A549 (cell line): ENCODE measurements at regions not wholly inside any gene's neighbourhood (a gene's known extent, or its start where the extent isn't known, plus 50 kb on each side); places are given as distances from the start of the nearest gene placed in this dataset.

ENCODE experiments used
- ATAC-seq, 2 experiments: fragments of 200-7000 bp in 1 of 2; fragments of >200 bp in 1 of 2; cut with Nextera tagmentation in 1 of 2; cut with Tn5 transposase in 1 of 2; 3 replicates each; pipeline versions ENCODE4 v1.8.0 to v1.9.1; 2018 to 2020; ENCODE audit warnings: mild to moderate bottlenecking in 1 of 2, moderate library complexity in 1 of 2
- CTCF ChIA-PET: fragments of 300-600 bp; sonication (Branson Sonifier 250); formaldehyde crosslinking; extraction: SDS; loops from one replicate; lab custom pipeline; 2021; ENCODE audit warnings: antibody characterized with exemption, inconsistent platforms; lab: Yijun Ruan, JAX
- POLR2A ChIA-PET: fragments of 350-600 bp; formaldehyde crosslinking; extraction: SDS; loops from one replicate; lab custom pipeline; 2021; ENCODE audit warnings: antibody characterized with exemption, inconsistent platforms; lab: Yijun Ruan, JAX
- DNase-seq, 2 experiments: peaks; one replicate each; pipeline versions ENCODE4 v3.0.0 to v3.0.0-alpha.2; 2011 to 2016; ENCODE audit warnings: low read depth in 1 of 2, low spot score in 1 of 2
- FAIRE-seq: peaks from 2 replicates; lab custom pipeline; 2011; peaks lifted over from hg19 to GRCh38; lab: Jason Lieb, UNC
- H3K27ac ChIP-seq, 2 experiments: fragments of >200 bp; sonication (Bioruptor Twin); formaldehyde crosslinking; 3 replicates each; pipeline ENCODE4 v1.5.1; 2016 to 2017
- H3K4me1 ChIP-seq: fragments of >200 bp; sonication (Bioruptor Twin); formaldehyde crosslinking; 3 replicates; pipeline ENCODE4 v1.6.1; 2016
- H3K4me2 ChIP-seq: fragments of >200 bp; sonication (Bioruptor Twin); formaldehyde crosslinking; 3 replicates; pipeline ENCODE4 v1.6.1; 2016
- H3K4me3 ChIP-seq: fragments of >200 bp; sonication (Bioruptor Twin); formaldehyde crosslinking; 3 replicates; pipeline ENCODE4 v1.5.1; 2016
- H3K9me3 ChIP-seq: fragments of >200 bp; sonication (Bioruptor Twin); formaldehyde crosslinking; 3 replicates; pipeline ENCODE4 v1.6.1; 2016
- BCL3 ChIP-seq: fragments of >200 bp; sonication (Bioruptor Twin); formaldehyde crosslinking; IDR thresholded peaks from 3 replicates; pipeline ENCODE4 v1.6.1; 2016
- CBX2 ChIP-seq: fragments of 200-600 bp; sonication (generic); IDR thresholded peaks from 2 replicates; pipeline ENCODE4 v1.6.1; 2016; ENCODE audit warnings: low read depth, mild to moderate bottlenecking, borderline replicate concordance
- CHD2 ChIP-seq: fragments of 150-350 bp; IDR thresholded peaks from 2 replicates; pipeline ENCODE4 v1.6.1; 2014; ENCODE audit warnings: low read length; ENCODE audit not compliant: partially characterized antibody
- ELK1 ChIP-seq: fragments of 150-350 bp; IDR thresholded peaks from 2 replicates; pipeline ENCODE4 v1.6.1; 2014; ENCODE audit warnings: low read depth, mild to moderate bottlenecking, low read length
- ESRRA ChIP-seq: fragments of 150-350 bp; IDR thresholded peaks from 2 replicates; pipeline ENCODE4 v1.6.1; 2014; ENCODE audit warnings: mild to moderate bottlenecking, low read length, borderline replicate concordance
- FOSB ChIP-seq: fragments of 250-450 bp; sonication (Bioruptor Pico); IDR thresholded peaks from 2 replicates; pipeline ENCODE4 v1.5.0; 2020; ENCODE audit warnings: mild to moderate bottlenecking, moderate library complexity
- HES2 ChIP-seq: fragments of >200 bp; sonication (Bioruptor Twin); formaldehyde crosslinking; IDR thresholded peaks from 2 replicates; pipeline ENCODE4 v1.6.1; 2016
- HOXA7 ChIP-seq: fragments of 250-450 bp; sonication (Bioruptor Pico); IDR thresholded peaks from 2 replicates; pipeline ENCODE4 v1.5.0; 2020; ENCODE audit warnings: mild to moderate bottlenecking, moderate library complexity
- HOXB5 ChIP-seq: fragments of 250-450 bp; sonication (Bioruptor Pico); IDR thresholded peaks from 2 replicates; pipeline ENCODE4 v1.5.0; 2020; ENCODE audit warnings: mild to moderate bottlenecking, moderate library complexity
- NPAS2 ChIP-seq: fragments of 250-450 bp; sonication (Bioruptor Pico); IDR thresholded peaks from 2 replicates; pipeline ENCODE4 v1.8.0; 2022; ENCODE audit warnings: mild to moderate bottlenecking, moderate library complexity, borderline replicate concordance
- NR3C1 ChIP-seq: fragments of >200 bp; sonication (Bioruptor Twin); formaldehyde crosslinking; IDR thresholded peaks from 3 replicates; pipeline ENCODE4 v1.6.1; 2017
- POLR2A ChIP-seq: IDR thresholded peaks from 2 replicates; pipeline ENCODE4 v1.6.1; 2012; ENCODE audit warnings: mild to moderate bottlenecking, low read length
- POLR2AphosphoS2 ChIP-seq: conservative IDR thresholded peaks from 2 replicates; pipeline ENCODE4 v1.6.1; 2012; ENCODE audit warnings: low read length, improper control_type of control experiment, inconsistent platforms
- RAD21 ChIP-seq, 2 experiments: fragments of >200 bp in 1 of 2; sonication (Bioruptor Twin) in 1 of 2; formaldehyde crosslinking in 1 of 2; IDR thresholded peaks in 1 of 2; conservative IDR thresholded peaks in 1 of 2; 2 replicates in 1 of 2; 3 replicates in 1 of 2; pipeline ENCODE4 v1.6.1; 2012 to 2018; ENCODE audit warnings: inconsistent platforms in 1 of 2
- RFX5 ChIP-seq: fragments of 450-650 bp; IDR thresholded peaks from 2 replicates; pipeline ENCODE4 v1.7.1; 2014; ENCODE audit warnings: antibody characterized with exemption, mild to moderate bottlenecking, moderate library complexity
- SREBF2 ChIP-seq: fragments of 450-650 bp; IDR thresholded peaks from 2 replicates; pipeline ENCODE4 v1.6.1; 2014; ENCODE audit warnings: mild to moderate bottlenecking, moderate library complexity
- TFCP2L1 ChIP-seq: fragments of 250-450 bp; sonication (Bioruptor Pico); IDR thresholded peaks from 2 replicates; pipeline ENCODE4 v1.5.0; 2021; ENCODE audit warnings: mild to moderate bottlenecking
- ZC3H11A ChIP-seq: fragments of 450-650 bp; IDR thresholded peaks from 2 replicates; pipeline ENCODE4 v1.6.1; 2014; ENCODE audit warnings: antibody characterized with exemption, mild to moderate bottlenecking
- ZFP36 ChIP-seq: fragments of 450-650 bp; IDR thresholded peaks from 2 replicates; pipeline ENCODE4 v1.6.1; 2014; ENCODE audit warnings: borderline replicate concordance; ENCODE audit not compliant: partially characterized antibody
- WGBS: methylation state at CpG from one replicate; pipeline ENCODE4 v1.1.6; 2017; ENCODE audit errors: missing lambda C conversion rate; 5-methylcytosine and 5-hydroxymethylcytosine counted together

- DNase-seq = no peak
- H3K27ac ChIP-seq = no peak overlapping the region
- FAIRE-seq = no peak
- TF ChIP-seq ZFP36 (no peak), SREBF2 (no peak), RFX5 (no peak), TFCP2L1 (CRISPR knock-in tag) (no peak), POLR2AphosphoS2 (no peak)
- H3K9me3 ChIP-seq = no peaks in the 10 kb centered on the region
- H3K4me1 ChIP-seq = no peaks in the 10 kb centered on the region
- no peak overlapping the region for H3K4me2 ChIP-seq
- POLR2A ChIA-PET = no interaction called here
- ATAC-seq = no peak
- WGBS = 18% methylated on average over 6 of the region's 11 CpGs
- CTCF ChIA-PET = interaction anchor here (1.0 kb wide), 1 partner anchor 267 kb away, joined by 3 read pairs; no protein-coding TSS in a partner anchor
- H3K4me3 ChIP-seq = no peak overlapping the region
These were observed 74.1 kb upstream of the B3GAT1 start for GRCh38 chr11:134486106-134486505.

GRCh38 chr11:134485316-134485715 lies 73.3 kb upstream of the B3GAT1 start:
- TF ChIP-seq HOXA7 (CRISPR knock-in tag) = no peak
- no peak for TF ChIP-seq NR3C1
- TF ChIP-seq HES2 = no peak
- no peak for TF ChIP-seq NPAS2
- TF ChIP-seq FOSB = no peak
- TF ChIP-seq BCL3 = no peak
- no peak for TF ChIP-seq CHD2
- POLR2A ChIA-PET = no interaction called here
- H3K4me3 ChIP-seq = no peak overlapping the region
- DNase-seq = no peak
- H3K4me2 ChIP-seq = no peak overlapping the region
- no peaks in the 10 kb centered on the region for H3K4me1 ChIP-seq
- under 1% methylated on average over 5 of the region's 5 CpGs for WGBS
- no peak for ATAC-seq
- CTCF ChIA-PET = no interaction called here
- no peaks in the 10 kb centered on the region for H3K9me3 ChIP-seq
- H3K27ac ChIP-seq = no peak overlapping the region
- no peak for FAIRE-seq

- ATAC-seq (no peak), FAIRE-seq (no peak), DNase-seq (no peak)
- ChIA-PET CTCF (no interaction called here), POLR2A (no interaction called here)
- Histone ChIP-seq H3K4me1 (no peaks in the 10 kb centered on the region), H3K27ac (no peak overlapping the region), H3K9me3 (no peaks in the 10 kb centered on the region), H3K4me3 (no peak overlapping the region), H3K4me2 (no peak overlapping the region)
- WGBS = 33% methylated on average over 4 of the region's 4 CpGs
- no peak for TF ChIP-seq RAD21 (conservative IDR thresholded peaks at IDR 0.05 in 1 of 2, IDR thresholded peaks at IDR 0.05 in 1 of 2)
- no peak for TF ChIP-seq CBX2
- no peak for TF ChIP-seq HOXB5
These were observed 71.8 kb upstream of the B3GAT1 start for GRCh38 chr11:134483857-134484256.

- no peak for DNase-seq
- no peak overlapping the region for H3K4me2 ChIP-seq
- ChIA-PET POLR2A (no interaction called here), CTCF (no interaction called here)
- no peak overlapping the region for H3K4me3 ChIP-seq
- no peak for FAIRE-seq
- no peak for TF ChIP-seq ZC3H11A
- TF ChIP-seq HOXA7 (CRISPR knock-in tag) = no peak
- no peak for TF ChIP-seq RAD21 (conservative IDR thresholded peaks at IDR 0.05 in 1 of 2, IDR thresholded peaks at IDR 0.05 in 1 of 2)
- TF ChIP-seq ESRRA = no peak
- no peak for ATAC-seq
- H3K27ac ChIP-seq = no peak overlapping the region
- H3K4me1 ChIP-seq = no peaks in the 10 kb centered on the region
- no peaks in the 10 kb centered on the region for H3K9me3 ChIP-seq
- WGBS = 43% methylated on average over 14 of the region's 14 CpGs
These were observed 71.2 kb upstream of the B3GAT1 start for GRCh38 chr11:134483291-134483690.

GRCh38 chr11:134482865-134483264 lies 70.8 kb upstream of the B3GAT1 start:
- ChIA-PET CTCF (no interaction called here), POLR2A (no interaction called here)
- no peaks in the 10 kb centered on the region for H3K9me3 ChIP-seq
- no peak for ATAC-seq
- 0% methylated on average over 2 of the region's 2 CpGs for WGBS
- H3K4me2 ChIP-seq = no peak overlapping the region
- H3K4me1 ChIP-seq = no peaks in the 10 kb centered on the region
- TF ChIP-seq ELK1 = no peak
- TF ChIP-seq RAD21 (conservative IDR thresholded peaks at IDR 0.05 in 1 of 2, IDR thresholded peaks at IDR 0.05 in 1 of 2) = no peak
- no peak for TF ChIP-seq POLR2A
- TF ChIP-seq BCL3 = no peak
- H3K27ac ChIP-seq = no peak overlapping the region
- no peak for FAIRE-seq
- no peak overlapping the region for H3K4me3 ChIP-seq
- no peak for DNase-seq
